Endothelial cell of hepatic sinusoid (primary cell): ENCODE measurements at regions not wholly inside any gene's neighbourhood (a gene's known extent, or its start where the extent isn't known, plus 50 kb on each side); places are given as distances from the start of the nearest gene placed in this dataset.

Experiments used
- in situ Hi-C: cut with HindIII; loops from 2 replicates; pipeline ENCODE4 v1.10.0; 2017; ENCODE audit warnings: low sequenced_read_pairs

DNA sequence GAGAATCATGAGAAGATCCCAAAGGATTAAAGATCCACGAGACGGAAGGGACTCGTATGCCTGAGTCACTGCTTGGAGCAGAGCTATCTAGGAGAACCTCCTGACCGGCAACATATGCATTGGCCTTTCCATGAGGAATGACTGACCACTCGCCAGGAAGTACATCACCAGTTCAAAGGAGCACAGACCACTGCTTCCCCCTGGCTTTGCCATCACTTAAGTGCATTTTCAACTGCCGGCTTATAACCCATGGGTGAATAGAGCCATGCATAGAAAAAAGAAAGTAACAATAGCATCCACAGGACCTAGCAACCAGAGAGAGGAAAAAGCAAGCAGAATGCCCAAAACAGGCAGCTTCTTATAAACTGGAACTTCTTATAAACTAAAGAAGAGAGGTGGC, 98.3 kb upstream of the ZC3H12C start:
- in situ Hi-C loops: no loop called here

DNA sequence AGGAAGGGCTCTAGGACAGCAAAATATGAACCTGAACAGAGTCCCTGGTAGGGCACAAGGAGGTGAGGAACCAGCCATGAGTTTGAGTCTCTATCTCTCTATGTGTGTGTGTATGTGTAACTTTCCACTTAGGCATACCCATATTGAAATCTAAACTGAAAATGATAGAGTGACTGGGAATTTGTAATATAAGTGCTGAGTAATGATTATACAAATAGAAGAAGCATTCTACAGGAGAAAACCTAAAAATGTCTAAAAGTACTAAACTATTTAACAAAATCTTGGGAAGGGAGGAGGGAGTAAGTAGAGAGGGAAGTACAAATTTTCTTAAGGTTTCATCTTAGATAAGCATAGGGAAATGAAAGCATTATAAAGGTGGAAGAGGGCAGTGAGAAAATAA, 97.1 kb upstream of the ZC3H12C start:
- in situ Hi-C loops: no loop called here

DNA sequence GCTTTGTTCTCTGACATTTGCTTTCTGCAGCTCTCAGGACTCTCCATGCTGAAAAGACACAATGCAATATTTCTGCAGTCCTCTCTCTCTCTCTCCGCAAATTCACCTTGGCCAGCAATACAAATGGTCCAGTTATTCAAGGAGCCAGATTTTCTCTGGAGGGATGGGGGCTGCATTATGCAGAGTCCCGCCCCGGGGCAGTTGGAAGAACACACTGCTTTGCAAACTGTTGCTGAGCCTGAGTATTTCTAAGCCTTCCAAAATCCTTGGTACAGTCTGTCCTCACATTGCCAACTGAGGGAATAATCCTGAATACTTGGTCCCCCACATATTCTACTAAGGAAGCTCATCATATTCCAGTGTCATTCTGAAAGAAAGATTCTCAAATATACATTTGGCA, 94.3 kb upstream of the ZC3H12C start:
- in situ Hi-C loops: no loop called here

DNA sequence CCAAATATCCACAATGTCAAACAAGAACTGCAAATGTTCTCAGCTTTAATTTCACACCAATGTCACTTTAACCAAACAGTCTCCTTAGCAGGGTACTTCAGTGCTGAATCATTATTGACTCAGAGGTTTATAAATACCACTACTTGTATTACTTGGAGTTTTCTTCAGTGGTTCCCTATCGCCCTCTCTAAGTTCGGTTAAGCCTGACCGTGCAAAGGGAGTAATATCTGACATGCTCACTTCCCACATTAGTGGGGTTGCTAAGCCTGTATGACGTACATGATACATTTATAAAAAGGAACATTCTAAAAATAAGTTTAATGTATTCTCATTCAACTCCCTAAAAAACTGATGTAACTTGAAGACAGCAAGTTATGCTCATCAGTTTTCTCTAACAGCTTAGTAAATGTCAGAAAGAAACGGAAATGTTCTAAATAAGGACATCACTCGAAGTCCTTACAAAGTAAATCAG, 93.1 kb upstream of the ZC3H12C start:
- in situ Hi-C loops: loop anchor here (5.0 kb wide), 1 partner anchor 58 kb away; no protein-coding TSS in a partner anchor

DNA sequence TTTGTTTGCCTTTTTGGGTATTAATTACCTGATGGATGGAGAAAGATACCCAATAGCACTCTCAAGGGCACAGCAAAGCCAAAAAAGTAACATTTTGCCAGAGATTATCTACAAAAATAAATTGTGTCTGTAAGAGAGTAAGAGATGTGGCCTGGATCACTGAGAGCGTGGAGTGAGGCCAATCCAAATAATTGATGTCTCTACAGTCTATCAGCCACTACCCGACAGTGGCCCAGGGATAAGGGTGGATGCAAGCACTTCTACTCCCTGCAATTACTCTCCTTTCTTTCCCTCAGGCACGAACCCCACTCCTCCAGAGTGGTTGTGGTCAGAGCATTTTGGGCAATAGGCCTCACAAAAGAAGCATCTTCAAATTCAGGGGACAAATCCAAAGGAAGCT, 92.3 kb upstream of the ZC3H12C start:
- in situ Hi-C loops: loop anchor here (5.0 kb wide), 1 partner anchor 59 kb away; no protein-coding TSS in a partner anchor

DNA sequence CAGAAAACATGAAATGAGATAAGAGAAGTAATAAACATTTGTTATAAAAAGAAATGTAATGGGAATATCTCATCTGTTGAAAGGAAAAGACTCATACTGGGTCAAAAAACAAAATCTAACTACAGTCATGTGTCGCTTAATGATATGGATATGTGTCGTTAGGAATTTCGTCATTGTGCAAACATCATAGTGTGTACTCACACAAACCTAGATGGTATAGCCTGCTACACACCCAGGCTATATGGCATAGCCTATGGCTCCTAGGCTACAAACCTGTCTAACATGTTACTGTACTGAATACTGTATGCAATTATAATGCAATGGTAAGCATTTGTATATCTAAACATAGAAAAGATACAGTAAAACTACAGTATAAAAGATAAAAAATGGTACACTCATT, 89.8 kb upstream of the ZC3H12C start:
- in situ Hi-C loops: loop anchor here (5.0 kb wide), 1 partner anchor 61 kb away; no protein-coding TSS in a partner anchor

DNA sequence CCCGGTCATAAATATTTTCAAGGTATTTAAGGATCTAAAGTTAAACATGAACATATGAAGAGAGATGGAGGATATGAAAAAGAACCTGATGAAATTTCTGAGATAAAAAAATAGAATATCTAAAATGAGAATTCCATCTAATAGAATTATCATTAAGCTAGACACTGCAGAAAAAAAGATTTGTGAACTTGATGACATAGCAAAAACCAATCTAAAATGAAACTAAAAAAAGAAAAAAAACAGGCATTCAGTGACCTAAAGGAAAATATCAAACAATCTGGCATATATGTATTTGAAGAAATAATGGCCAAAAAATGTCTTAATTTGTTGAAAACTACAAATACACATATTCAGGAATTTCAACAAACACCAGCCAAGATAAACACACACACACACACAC, 81.6 kb upstream of the ZC3H12C start:
- in situ Hi-C loops: no loop called here

DNA sequence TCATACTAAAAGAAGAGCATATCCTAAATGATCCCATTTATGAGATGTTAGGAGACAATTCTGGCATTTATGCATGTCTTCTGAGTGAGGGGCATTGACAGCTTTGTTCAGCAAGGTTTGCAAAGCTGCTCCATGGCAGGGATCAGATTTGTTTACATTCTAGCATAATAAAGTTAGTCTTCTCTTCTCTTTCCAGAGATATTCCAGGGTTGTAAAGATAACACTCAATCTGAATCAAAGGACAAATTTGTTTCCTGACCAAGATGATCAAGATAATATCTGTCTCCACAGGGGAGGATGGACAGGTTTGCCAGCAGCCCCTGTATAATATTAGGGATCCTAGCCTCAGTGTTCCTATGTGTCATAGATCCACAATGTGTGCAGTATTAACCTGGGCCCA, 77.5 kb upstream of the ZC3H12C start:
- in situ Hi-C loops: no loop called here

DNA sequence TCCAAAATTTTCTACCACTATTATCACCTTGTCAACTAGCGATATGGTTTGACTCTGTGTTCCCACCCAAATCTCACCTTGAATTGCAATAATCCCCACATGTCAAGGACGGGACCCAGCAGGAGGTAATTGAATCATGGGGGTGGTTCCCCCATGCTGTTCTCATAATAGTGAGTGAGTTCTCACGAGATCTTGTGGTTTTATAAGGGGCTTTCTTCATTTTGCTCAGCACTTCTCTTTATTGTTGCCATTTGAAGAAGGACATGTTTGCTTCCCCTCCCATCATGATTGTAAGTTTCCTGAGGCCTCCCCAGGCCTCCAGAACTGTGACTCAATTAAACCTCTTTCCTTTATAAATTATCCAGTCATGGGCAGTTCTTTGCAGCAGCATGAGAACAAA, 73.5 kb upstream of the ZC3H12C start:
- in situ Hi-C loops: no loop called here

DNA sequence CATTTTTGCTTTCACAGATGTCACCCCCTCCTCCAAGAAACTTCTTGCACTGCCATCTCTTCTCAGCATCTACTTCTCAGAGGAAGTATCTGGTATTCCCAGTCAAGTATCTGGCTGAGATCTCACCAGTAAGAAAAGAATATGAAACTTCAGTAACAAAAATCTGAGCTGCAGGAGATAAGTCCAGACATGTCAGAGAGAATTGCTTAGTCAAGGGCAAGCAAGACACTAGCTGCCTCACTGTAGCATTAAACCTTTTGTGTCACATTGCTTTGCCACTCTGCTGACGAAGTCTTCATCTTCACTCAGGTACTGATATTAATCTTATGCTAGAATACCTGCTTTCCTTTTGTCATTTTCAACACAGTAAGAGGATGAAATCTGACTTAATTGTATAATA, 70.6 kb upstream of the ZC3H12C start:
- in situ Hi-C loops: no loop called here

DNA sequence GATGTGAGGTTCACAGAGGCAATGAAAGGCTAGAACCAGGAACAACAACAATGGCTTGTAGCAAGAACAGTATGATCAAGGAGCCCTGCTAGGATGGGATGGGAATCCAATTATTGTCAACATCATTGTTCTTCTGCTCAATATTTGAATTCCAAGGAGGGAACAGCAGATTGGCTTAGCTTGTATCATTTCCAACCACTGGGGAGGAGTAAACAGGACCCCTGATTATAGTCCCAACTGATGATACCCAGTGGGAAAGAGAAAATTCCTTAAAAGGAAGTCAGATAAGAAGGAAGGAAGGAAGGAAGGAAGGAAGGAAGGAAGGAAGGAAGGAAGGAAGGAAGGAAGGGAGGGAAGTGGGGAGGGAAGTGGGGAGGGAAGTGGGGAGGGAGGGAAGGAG, 69.5 kb upstream of the ZC3H12C start:
- in situ Hi-C loops: no loop called here

DNA sequence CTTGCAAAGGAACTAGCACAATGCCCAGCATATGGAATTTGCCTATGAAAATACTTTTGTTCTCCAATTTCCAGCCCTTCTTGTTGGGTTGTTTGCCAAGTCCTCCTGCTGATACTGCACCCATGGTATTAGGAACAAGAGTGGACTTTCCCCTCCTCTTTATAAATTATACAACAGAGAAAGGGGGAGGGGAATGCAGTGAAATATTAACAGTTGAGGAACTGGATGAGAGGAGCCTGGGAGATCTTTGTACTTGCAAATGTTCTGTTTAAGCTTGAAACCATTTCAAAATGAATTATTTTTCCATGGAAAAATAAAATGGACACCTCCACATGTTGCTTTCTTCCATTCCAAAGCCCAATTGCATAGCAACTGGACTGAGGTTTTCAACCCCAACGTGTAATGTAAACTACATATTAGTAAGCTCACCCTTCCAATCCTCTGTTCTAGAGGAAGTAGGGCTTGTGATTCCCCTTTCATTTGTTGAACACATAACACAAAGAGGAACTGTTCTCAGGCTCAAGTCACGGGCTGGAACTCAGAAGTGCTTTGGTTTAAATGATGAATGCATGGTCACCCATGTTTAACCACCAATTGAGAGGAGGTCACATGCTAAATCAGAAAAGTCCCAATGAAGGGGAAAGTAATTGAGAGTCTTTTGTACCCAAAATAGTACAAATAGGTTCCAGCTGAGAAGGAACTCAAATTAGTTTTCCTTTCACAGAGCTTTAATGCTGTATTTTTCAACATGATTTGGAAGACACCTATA, 66.2 kb upstream of the ZC3H12C start:
- in situ Hi-C loops: loop anchor here (5.0 kb wide), 3 partner anchors 35 to 85 kb away; no protein-coding TSS in a partner anchor

DNA sequence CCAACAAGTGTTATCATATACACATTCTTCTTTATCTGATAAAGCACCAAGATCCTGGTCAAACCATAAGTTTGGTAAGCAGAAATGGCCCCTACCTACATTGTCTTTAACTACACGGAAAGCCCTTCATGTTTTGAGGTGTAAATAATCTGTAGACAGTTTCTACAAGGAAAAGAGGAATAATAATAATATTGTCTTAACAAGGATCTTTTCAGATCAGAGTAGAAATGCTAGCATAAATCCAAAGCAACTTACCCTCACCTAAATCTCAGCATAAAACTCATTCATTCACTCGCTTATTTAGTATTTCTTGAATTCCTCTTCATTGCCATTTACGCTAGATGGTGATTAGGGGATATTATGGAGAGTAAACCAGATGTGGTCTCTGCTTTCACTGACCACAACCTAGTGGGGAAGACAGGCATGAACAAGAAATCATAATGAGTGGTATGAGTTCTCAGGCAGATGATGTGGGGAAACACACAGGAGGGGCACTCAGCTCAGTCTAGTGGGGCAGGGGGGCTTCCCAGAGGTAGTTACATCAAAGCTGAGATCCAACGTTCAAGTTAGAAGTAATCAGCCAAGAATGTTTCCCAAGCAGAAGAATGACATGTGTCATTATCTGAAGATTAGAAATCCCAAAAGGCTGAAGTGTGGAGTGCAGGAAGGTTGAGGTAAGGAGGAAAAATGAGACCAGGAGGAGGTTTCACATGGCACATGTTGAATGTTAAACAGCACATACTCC, 65.4 kb upstream of the ZC3H12C start:
- in situ Hi-C loops: loop anchor here (5.0 kb wide), 3 partner anchors 35 to 85 kb away; no protein-coding TSS in a partner anchor

DNA sequence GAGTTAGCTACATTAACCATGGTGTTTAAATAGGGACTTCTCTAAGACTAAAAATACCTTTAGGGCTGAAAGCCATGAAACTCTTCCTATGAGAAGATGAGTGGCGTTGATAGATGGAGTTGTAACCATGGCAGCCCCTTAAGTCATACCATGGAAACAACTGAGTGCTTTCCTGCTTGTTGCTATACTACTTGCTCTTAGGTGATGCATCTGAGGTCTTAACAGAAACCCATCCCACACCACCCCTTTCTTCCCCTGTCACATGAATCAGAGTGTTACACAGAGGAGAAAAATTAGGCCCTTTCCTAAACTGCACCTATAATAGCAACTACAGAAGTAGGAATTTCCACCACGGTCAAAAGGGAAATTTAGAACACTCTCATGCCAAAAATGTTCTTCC, 64.3 kb upstream of the ZC3H12C start:
- in situ Hi-C loops: loop anchor here (5.0 kb wide), 3 partner anchors 33 to 87 kb away; no protein-coding TSS in a partner anchor

DNA sequence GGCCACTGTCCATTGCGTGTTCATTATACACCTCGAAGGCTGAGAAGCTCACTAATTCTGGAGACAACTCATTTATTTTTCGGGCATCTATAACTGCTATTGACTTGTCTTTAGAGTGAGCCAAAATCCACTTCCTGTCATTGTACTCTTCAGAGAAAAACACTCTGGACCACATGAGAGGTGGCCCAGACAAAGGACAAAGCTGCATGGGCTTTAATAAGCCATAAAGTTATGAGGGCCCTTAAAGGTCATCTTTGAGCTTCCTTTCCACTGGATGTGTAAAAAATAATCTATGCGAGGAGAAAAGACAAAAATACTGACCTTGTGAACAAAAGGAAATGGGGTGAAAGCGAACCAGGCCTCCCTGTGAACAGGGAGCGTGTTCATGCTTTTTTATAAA, 63.5 kb upstream of the ZC3H12C start:
- in situ Hi-C loops: loop anchor here (5.0 kb wide), 3 partner anchors 33 to 87 kb away; no protein-coding TSS in a partner anchor

DNA sequence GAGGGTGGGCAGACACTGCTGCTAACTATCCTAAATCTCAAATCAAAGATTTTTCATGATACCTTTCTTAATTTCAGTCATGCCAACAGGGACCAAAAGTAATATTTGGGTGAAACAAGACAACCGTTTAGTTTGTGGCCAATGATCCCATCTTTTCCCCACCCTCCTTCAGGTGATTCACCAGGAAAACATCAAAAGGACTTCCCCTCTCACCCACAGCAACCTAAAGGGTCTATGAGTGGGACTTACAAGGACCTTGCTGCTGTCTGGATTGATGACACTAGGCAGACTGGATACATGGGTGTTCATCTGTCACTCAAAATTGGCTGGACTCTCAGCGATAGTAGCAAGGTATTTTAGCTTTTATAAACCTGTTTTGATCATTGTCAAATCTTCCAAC, 62.0 kb upstream of the ZC3H12C start:
- in situ Hi-C loops: no loop called here

DNA sequence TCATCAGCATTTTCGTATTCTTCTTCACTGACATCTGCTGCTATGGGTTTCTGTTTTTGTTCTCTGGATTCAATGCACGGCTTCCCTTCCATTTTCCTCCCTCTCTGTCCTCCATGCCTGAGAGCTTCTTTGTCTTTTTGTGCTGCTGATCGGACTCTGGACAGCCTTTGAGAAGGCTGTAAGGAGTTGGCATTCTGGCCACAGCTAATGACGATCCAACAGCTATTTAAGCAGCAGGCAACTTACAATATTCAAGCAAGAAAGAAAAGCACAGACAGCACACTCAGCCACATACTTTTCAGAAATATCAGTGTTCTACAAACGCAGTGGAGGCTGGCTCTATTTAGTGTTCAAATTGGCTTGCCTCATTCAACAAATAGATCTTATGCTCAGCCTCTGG, 60.9 kb upstream of the ZC3H12C start:
- in situ Hi-C loops: no loop called here

DNA sequence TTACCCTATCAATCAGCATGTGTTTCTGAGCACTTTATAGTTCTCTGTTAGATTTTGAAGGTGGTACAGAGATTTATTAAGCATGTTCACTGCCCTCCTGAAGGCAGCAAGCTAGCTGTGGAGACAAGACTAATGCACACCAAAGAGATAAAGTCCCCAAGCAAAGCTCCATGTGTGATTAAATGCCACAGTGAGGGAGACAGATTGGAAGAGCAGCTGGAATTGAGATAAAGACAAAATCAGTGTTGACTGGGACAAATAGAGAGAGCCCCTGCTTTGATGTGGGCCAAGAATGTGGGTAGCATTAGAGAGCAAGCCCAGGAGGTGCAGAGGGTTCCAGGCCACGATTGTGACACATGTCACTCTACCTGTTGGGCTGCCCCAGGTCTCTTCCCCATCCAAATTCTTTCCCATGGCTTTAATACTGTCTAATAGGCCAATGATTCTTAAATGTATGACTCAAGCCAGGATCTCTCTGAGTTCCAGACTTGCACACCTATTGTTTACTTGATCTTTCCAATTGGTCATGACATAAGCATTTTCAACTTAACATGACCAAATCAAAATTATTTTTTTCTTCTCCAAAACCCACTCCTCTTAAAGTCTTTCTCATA, 60.1 kb upstream of the ZC3H12C start:
- in situ Hi-C loops: no loop called here

DNA sequence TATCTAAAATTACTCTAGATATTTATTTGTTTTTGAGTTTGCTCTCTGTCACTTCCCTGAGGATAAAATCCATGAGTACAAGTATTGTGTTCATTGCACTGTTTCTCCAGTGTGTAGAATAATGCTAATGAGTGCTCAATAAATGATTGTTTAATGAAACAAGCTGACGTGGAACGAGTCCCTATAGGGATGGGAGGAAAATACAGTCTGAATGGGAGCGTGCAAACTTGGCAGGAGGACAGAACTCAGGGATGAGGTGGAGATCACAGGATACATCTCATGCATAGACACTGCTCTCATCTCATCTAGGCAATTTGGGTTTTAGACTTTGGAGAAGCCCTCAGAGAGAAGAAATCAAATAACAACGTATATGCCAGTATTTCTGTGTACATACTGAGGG, 58.4 kb upstream of the ZC3H12C start:
- in situ Hi-C loops: no loop called here

DNA sequence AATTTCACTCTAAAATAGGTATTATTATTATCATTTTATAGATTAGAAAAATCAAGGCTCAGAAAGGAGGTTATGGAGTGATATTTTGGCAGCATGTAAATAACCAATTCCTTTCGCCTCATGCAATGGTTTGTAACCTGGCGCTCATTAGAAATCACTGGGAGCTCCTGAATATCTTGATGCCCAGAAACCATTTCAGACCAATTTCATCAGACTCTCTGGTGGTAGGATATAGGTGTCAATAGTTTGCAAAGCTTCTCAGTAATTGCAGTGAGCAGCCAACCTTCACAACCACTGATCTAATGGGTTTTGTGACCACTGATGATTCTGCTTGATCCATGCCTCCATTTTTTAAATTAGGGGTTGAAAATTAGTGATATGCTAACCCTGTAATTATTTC, 57.8 kb upstream of the ZC3H12C start:
- in situ Hi-C loops: no loop called here

DNA sequence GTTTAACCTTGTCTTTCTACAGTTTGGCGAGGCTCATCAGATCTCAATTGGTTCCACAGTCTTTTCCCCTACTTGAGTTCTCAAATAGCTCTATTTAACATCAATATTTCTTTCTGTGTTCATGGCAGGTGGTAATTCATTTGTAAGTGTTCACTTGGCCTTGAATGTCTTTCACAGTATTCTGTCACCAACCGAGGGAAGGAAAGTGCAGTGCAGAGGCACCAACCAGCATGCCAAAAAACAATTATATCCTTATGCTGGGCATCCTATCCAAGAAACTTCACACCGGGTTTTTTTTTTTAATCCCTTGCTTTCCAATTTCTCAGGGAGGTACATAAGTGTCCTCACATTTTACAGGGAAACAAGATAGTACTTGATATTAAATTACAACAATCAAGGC, 55.0 kb upstream of the ZC3H12C start:
- in situ Hi-C loops: no loop called here
